ENCODE measurements at regions not wholly inside any gene's neighbourhood (a gene's known extent, or its start where the extent isn't known, plus 50 kb on each side); places are given as distances from the start of the nearest gene placed in this dataset.

DNA sequence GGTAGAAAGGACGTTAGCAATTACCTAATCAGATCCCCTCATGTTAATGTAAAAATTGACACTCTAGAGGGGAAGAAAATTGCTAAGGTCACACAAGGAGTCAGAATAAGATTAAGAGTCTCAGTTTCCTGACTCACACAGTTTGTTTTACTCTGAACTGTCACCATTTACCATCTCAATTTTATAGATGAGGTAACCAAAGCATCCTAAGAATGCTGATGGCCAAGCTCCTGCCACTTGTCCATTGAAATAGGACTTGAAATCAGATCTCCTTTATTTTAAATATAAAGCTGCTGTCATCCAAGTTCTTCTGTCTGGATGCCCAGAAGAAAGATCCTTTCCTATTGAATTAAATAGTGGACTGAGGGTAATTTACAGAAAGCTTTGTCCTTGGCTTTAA is 114.8 kb upstream of the VAMP7 start:
- H3K27ac ChIP-seq (ENCODE audit: insufficient read length, low read depth, low read length): no peak overlapping the region

More for the DNA sequence above, 114.8 kb upstream of the VAMP7 start:
- Histone ChIP-seq H3K23me2 (ENCODE audit: insufficient read length, low read depth, low read length, poor library complexity, severe bottlenecking) (no peaks in the 10 kb centered on the region), H2BK12ac (ENCODE audit: insufficient read length, low read depth, low read length) (no peak overlapping the region), H3K4me2 (ENCODE audit: insufficient read depth, insufficient read length, low read length) (peak overlapping the region; percentile 78), H2AFZ (ENCODE audit: low read length) (no peak overlapping the region), H2BK15ac (ENCODE audit: low read depth, low read length) (no peak overlapping the region), H3K79me1 (ENCODE audit: insufficient read depth, low read depth, low read length, poor library complexity, severe bottlenecking) (no peaks in the 10 kb centered on the region), H2BK5ac (ENCODE audit: insufficient read length, low read length) (no peak overlapping the region), H3K18ac (ENCODE audit: insufficient read length, low read depth, low read length) (no peak overlapping the region), H3K56ac (ENCODE audit: insufficient read length, low read depth, low read length) (no peak overlapping the region), H4K20me1 (ENCODE audit: control insufficient read depth, insufficient read depth, insufficient read length) (no peaks in the 10 kb centered on the region), H2AK5ac (ENCODE audit: insufficient read length, low read length) (no peak overlapping the region), H2BK120ac (ENCODE audit: low read depth, low read length, poor library complexity, severe bottlenecking) (no peak overlapping the region), H4K8ac (replicated peaks; ENCODE audit: insufficient read length, low read depth, low read length) (no peak overlapping the region), H3K27me3 (ENCODE audit: insufficient read depth, low read length) (no peaks in the 10 kb centered on the region), H4K91ac (ENCODE audit: insufficient read length, low read depth, low read length) (no peak overlapping the region), H3K4me1 (ENCODE audit: insufficient read depth, low read length) (no peaks in the 10 kb centered on the region), H3K4ac (ENCODE audit: low read depth, low read length) (no peak overlapping the region), H2BK20ac (ENCODE audit: low read depth, low read length, poor library complexity, severe bottlenecking) (no peak overlapping the region), H3K9ac (ENCODE audit: extremely low read depth, insufficient read length, low read length) (no peak overlapping the region), H3K79me2 (ENCODE audit: insufficient read depth, low read length) (no peaks in the 10 kb centered on the region), H4K5ac (ENCODE audit: insufficient read length, low read depth, low read length) (no peak overlapping the region), H3K23ac (ENCODE audit: insufficient read length, low read depth, low read length) (no peak overlapping the region), H3K14ac (ENCODE audit: insufficient read depth, low read length) (no peak overlapping the region), H3K9me3 (ENCODE audit: control insufficient read depth, low read depth, low read length) (peaks cover 22% of the 10 kb centered on the region), H3T11ph (ENCODE audit: low read length) (no peak overlapping the region)
- no peak overlapping the region for H3K27ac Mint-ChIP-seq
- peak overlapping the region in 1 of 2 experiments; percentile 88; a peak in 2 of 5 replicates for H3K4me3 Mint-ChIP-seq
- peaks cover 0 to 4% (median 1%) of the 10 kb centered on the region in 3 experiments; a peak in 1 of 7 replicates for H3K36me3 Mint-ChIP-seq (ENCODE audit: insufficient read depth in 1 of 3, low read depth in 3 of 3)
- no peak for TF ChIP-seq CTCF (conservative IDR thresholded peaks at IDR 0.05)
- peaks cover 48 to 53% of the 10 kb centered on the region in 2 experiments for H3K9me3 Mint-ChIP-seq
- DNase-seq: no peak
- H3K4me1 Mint-ChIP-seq: peaks cover 30 to 36% of the 10 kb centered on the region in 2 experiments
- WGBS (ENCODE audit: extremely low coverage, insufficient read length, low lambda C conversion rate): no CpG with 5 or more reads among the region's 1 CpG
- H3K27me3 Mint-ChIP-seq (ENCODE audit: low read depth): no peaks in the 10 kb centered on the region

All from H9 (cell line).